ENCODE measurements at regions not wholly inside any gene's neighbourhood (a gene's known extent, or its start where the extent isn't known, plus 50 kb on each side); places are given as distances from the start of the nearest gene placed in this dataset.

- ATAC-seq, result no peak
- ChIA-PET POLR2A (no interaction called here), CTCF (interaction anchor here (1.3 kb wide), 1 partner anchor 142 kb away, joined by 3 read pairs; no protein-coding TSS in a partner anchor)
- H3K9me3 Mint-ChIP-seq, result peaks cover 5% of the 10 kb centered on the region; the same call in 1 of the 2 replicates
- no peak for TF ChIP-seq SMAD3 (CRISPR knock-in tag; IDR thresholded peaks at IDR 0.05; ENCODE audit: borderline replicate concordance)
- TF ChIP-seq CTCF (IDR thresholded peaks at IDR 0.05), result no peak
- no peak for TF ChIP-seq AFF4 (CRISPR knock-in tag; IDR thresholded peaks at IDR 0.05; ENCODE audit: borderline replicate concordance)
- no peak for TF ChIP-seq JAZF1 (CRISPR knock-in tag; IDR thresholded peaks at IDR 0.05)
- no peak for TF ChIP-seq HMGXB4 (CRISPR knock-in tag; IDR thresholded peaks at IDR 0.05)
- no peak for TF ChIP-seq ZNF423 (CRISPR knock-in tag; IDR thresholded peaks at IDR 0.05)
- TF ChIP-seq ZNF232 (CRISPR knock-in tag; IDR thresholded peaks at IDR 0.05), result no peak
- TF ChIP-seq MLX (CRISPR knock-in tag; IDR thresholded peaks at IDR 0.05), result no peak
- TF ChIP-seq ZNF121 (CRISPR knock-in tag; IDR thresholded peaks at IDR 0.05), result no peak
- TF ChIP-seq ZNF671 (CRISPR knock-in tag; IDR thresholded peaks at IDR 0.05), result no peak
- TF ChIP-seq, protein P1, sequence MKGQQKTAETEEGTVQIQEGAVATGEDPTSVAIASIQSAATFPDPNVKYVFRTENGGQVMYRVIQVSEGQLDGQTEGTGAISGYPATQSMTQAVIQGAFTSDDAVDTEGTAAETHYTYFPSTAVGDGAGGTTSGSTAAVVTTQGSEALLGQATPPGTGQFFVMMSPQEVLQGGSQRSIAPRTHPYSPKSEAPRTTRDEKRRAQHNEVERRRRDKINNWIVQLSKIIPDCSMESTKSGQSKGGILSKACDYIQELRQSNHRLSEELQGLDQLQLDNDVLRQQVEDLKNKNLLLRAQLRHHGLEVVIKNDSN (CRISPR knock-in tag; IDR thresholded peaks at IDR 0.05), result no peak
- TF ChIP-seq ZNF317 (CRISPR knock-in tag; IDR thresholded peaks at IDR 0.05; ENCODE audit: borderline replicate concordance, low read depth), result no peak
- TF ChIP-seq ATF1 (CRISPR knock-in tag; IDR thresholded peaks at IDR 0.05), result no peak
- TF ChIP-seq, protein P2, sequence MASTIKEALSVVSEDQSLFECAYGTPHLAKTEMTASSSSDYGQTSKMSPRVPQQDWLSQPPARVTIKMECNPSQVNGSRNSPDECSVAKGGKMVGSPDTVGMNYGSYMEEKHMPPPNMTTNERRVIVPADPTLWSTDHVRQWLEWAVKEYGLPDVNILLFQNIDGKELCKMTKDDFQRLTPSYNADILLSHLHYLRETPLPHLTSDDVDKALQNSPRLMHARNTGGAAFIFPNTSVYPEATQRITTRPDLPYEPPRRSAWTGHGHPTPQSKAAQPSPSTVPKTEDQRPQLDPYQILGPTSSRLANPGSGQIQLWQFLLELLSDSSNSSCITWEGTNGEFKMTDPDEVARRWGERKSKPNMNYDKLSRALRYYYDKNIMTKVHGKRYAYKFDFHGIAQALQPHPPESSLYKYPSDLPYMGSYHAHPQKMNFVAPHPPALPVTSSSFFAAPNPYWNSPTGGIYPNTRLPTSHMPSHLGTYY (CRISPR knock-in tag; IDR thresholded peaks at IDR 0.05), result no peak
- no peak for TF ChIP-seq KAT7 (CRISPR knock-in tag; IDR thresholded peaks at IDR 0.05; ENCODE audit: borderline replicate concordance)
- TF ChIP-seq HMGA2 (CRISPR knock-in tag; IDR thresholded peaks at IDR 0.05), result no peak
- no peak for TF ChIP-seq ARID4B (CRISPR knock-in tag; IDR thresholded peaks at IDR 0.05; ENCODE audit: borderline replicate concordance)
- no peak for TF ChIP-seq OVOL2 (CRISPR knock-in tag; IDR thresholded peaks at IDR 0.05; ENCODE audit: borderline replicate concordance)
- TF ChIP-seq ZNF138 (CRISPR knock-in tag; conservative IDR thresholded peaks at IDR 0.05), result no peak
- TF ChIP-seq MXD4 (CRISPR knock-in tag; IDR thresholded peaks at IDR 0.05; ENCODE audit: borderline replicate concordance), result no peak
- H3K4me3 Mint-ChIP-seq, result no peak overlapping the region
- no peak for DNase-seq (ENCODE audit: low spot score)
- no peaks in the 10 kb centered on the region for H3K36me3 Mint-ChIP-seq
- no peak overlapping the region for H3K27ac Mint-ChIP-seq
- H3K27me3 Mint-ChIP-seq (ENCODE audit: low read depth), result peaks cover 4% of the 10 kb centered on the region
- H3K4me1 Mint-ChIP-seq, result peaks cover 12% of the 10 kb centered on the region
These were observed 116.3 kb upstream of the CPEB4 start for GRCh38 chr5:173771725-173772383.

All from WTC11 (cell line).